Breast epithelium (tissue), 4 donors: ENCODE measurements at regions not wholly inside any gene's neighbourhood (a gene's known extent, or its start where the extent isn't known, plus 50 kb on each side); places are given as distances from the start of the nearest gene placed in this dataset.

Experiments used
- DNase-seq, 2 donors: peaks; one replicate each; pipeline ENCODE4 v3.0.0-alpha.2; 2019; ENCODE audit warnings: low spot score in 2 of 2
- H3K27ac ChIP-seq, 2 donors: fragments of 200-600 bp; sonication (generic) in 1 of 2; one replicate each; pipeline ENCODE4 v1.5.1; 2016 to 2019; ENCODE audit warnings: mild to moderate bottlenecking in 1 of 2
- H3K27me3 ChIP-seq, 2 donors: fragments of 200-600 bp; sonication (generic) in 1 of 2; one replicate each; pipeline versions ENCODE4 v1.5.1 to v1.6.0; 2017 to 2019; ENCODE audit warnings: control low read depth in 1 of 2, mild to moderate bottlenecking in 1 of 2
- H3K36me3 ChIP-seq: fragments of 200-600 bp; one replicate; pipeline ENCODE4 v1.5.1; 2019
- H3K4me1 ChIP-seq, 2 donors: fragments of 200-600 bp; sonication (generic); one replicate each; pipeline ENCODE4 v1.5.1; 2016 to 2019; ENCODE audit warnings: control low read depth in 1 of 2
- H3K4me3 ChIP-seq, 3 donors: fragments of 200-600 bp; sonication (generic); 1 replicate in 2 of 3; 2 replicates in 1 of 3; pipeline ENCODE4 v1.5.1; 2016 to 2019; ENCODE audit warnings: mild to moderate bottlenecking in 3 of 3, moderate library complexity in 2 of 3
- H3K9me3 ChIP-seq, 2 donors: fragments of 200-600 bp; sonication (generic) in 1 of 2; one replicate each; pipeline ENCODE4 v1.5.1; 2016 to 2019; ENCODE audit warnings: control low read depth in 1 of 2
- CTCF ChIP-seq, 3 donors: fragments of 450-650 bp; IDR thresholded peaks; one replicate each; pipeline ENCODE4 v1.5.1; 2016 to 2017; ENCODE audit warnings: antibody characterized with exemption in 3 of 3, mild to moderate bottlenecking in 3 of 3, moderate library complexity in 3 of 3
- POLR2A ChIP-seq: fragments of 450-650 bp; IDR thresholded peaks from one replicate; pipeline ENCODE4 v1.6.1; 2016; ENCODE audit warnings: antibody characterized with exemption, mild to moderate bottlenecking, moderate library complexity
- POLR2AphosphoS5 ChIP-seq, 3 donors: sonication (generic); formaldehyde crosslinking; IDR thresholded peaks; one replicate each; pipeline ENCODE4 v1.6.1; 2017; ENCODE audit warnings: antibody characterized with exemption in 3 of 3
- intact Hi-C: fragments of 100-400 bp; cut with DNase I; formaldehyde crosslinking; loops from one replicate; pipeline ENCODE4 v1.15.1; 2023; ENCODE audit warnings: low total_unique reads

DNA sequence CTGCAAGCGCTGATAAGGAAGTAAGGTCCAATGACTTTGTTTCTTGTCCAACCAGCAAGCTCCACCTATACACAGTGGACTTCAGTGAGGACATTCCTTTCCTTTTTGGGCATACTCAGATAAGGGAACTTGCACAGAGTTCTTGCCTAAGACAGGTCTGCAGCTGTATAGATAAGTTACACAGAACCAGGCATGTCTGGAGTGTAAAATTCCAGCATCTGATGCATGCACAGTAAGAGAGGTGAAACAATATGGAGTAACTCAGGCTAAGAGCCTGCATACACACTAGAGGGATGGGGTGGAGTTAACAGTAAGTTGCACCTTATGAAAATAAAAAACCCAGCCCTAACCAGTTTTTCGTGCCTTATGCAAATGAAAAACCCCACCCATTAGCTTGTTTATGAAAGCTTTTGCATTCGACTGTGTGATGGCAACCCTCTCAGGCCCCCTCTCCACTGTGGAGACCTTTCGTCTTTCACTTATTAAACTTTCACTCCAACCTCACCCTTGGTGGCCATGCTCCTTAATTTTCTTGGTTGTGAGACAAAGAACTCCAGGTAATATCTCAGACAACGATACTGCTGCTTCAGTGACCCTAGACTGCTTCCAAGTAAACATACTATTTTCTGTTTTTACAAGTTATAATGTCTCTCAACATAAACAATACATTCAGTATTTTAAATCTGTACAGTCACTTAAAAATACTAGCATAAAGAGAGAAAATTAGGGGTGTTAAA lies 2859.0 kb upstream of the PCDH20 start:
- H3K36me3 ChIP-seq, result peaks cover 4% of the 10 kb centered on the region
- no peaks in the 10 kb centered on the region for H3K27me3 ChIP-seq
- H3K4me1 ChIP-seq, result no peaks in the 10 kb centered on the region
- intact Hi-C loops, result no loop called here
- no peak for TF ChIP-seq CTCF (IDR thresholded peaks at IDR 0.05)
- TF ChIP-seq POLR2A, result no peak
- TF ChIP-seq POLR2AphosphoS5 (IDR thresholded peaks at IDR 0.05), result no peak
- no peak for DNase-seq
- H3K4me3 ChIP-seq, result no peak overlapping the region
- peaks cover 0 to 14% of the 10 kb centered on the region in 2 donors for H3K9me3 ChIP-seq
- no peak overlapping the region for H3K27ac ChIP-seq

DNA sequence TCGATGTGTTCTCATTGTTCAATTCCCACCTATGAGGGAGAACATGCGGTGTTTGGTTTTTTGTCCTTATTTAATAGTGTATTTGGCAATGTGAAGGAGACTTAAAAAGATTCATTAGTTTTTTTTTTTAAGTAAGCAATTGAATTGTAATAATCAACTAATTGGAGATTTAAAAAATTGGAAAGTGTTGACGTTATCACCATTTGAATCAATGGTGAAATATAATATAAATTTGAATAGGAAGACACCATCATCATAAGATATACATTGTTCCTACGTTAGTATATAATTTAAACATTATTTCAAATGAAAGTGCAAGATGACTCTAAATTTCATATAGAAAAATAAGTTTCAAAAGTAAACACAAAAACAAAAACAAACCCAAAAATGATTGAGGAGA lies 2858.1 kb upstream of the PCDH20 start:
- intact Hi-C loops, result no loop called here
- no peaks in the 10 kb centered on the region for H3K27me3 ChIP-seq
- no peaks in the 10 kb centered on the region for H3K36me3 ChIP-seq
- DNase-seq, result no peak
- H3K4me3 ChIP-seq, result no peak overlapping the region
- peaks cover 0 to 14% of the 10 kb centered on the region in 2 donors for H3K9me3 ChIP-seq
- H3K4me1 ChIP-seq, result no peaks in the 10 kb centered on the region
- TF ChIP-seq CTCF (IDR thresholded peaks at IDR 0.05), result no peak
- TF ChIP-seq POLR2A, result no peak
- TF ChIP-seq POLR2AphosphoS5 (IDR thresholded peaks at IDR 0.05), result no peak
- H3K27ac ChIP-seq, result no peak overlapping the region

DNA sequence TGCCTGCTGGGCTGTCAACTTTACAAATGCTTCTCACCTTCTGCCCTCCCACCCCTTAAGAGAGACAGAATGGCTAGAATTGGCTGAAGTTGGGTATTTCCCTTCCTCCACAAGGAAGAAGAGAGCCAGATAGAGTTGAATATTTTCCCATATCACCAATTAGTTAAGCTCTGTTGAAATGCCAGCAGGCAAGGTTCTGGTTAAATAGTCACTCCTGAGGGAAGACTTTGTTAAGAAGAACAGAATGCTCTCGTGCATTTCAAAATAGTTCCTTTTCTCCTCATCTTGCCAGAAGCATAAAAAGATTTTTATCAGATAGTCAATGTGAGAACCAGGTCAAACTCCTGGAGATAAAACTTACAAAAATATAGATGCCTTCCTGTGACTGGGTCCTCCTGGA lies 2857.0 kb upstream of the PCDH20 start:
- Histone ChIP-seq H3K9me3 (peaks cover 0 to 14% of the 10 kb centered on the region in 2 donors), H3K27me3 (no peaks in the 10 kb centered on the region), H3K4me1 (no peaks in the 10 kb centered on the region), H3K4me3 (no peak overlapping the region), H3K36me3 (no peaks in the 10 kb centered on the region), H3K27ac (no peak overlapping the region)
- DNase-seq, result no peak
- TF ChIP-seq POLR2A, result no peak
- TF ChIP-seq CTCF (IDR thresholded peaks at IDR 0.05), result no peak
- no peak for TF ChIP-seq POLR2AphosphoS5 (IDR thresholded peaks at IDR 0.05)
- intact Hi-C loops, result no loop called here

DNA sequence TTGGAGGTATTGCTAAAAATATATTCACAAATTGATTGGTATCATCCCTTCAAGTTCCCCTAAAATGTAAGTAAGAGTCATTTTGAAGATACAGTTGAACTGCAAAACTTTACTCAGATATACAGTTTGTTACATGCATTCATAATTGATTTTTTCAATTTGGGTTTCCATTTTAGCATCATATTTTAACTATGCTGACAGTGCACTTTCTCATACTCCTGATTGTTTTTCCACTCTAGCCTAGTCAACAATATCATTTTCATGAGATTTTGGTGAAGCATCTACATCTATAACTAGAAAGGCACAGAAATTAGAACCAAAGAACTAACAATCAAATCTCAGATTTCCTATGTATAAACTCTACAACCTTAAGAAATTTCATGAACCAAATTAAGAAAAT lies 2850.4 kb upstream of the PCDH20 start:
- no peaks in the 10 kb centered on the region for H3K9me3 ChIP-seq
- no peak overlapping the region for H3K4me3 ChIP-seq
- no peak for DNase-seq
- H3K27ac ChIP-seq, result no peak overlapping the region
- no peaks in the 10 kb centered on the region for H3K36me3 ChIP-seq
- intact Hi-C loops, result no loop called here
- H3K27me3 ChIP-seq, result no peaks in the 10 kb centered on the region
- H3K4me1 ChIP-seq, result no peaks in the 10 kb centered on the region
- TF ChIP-seq POLR2AphosphoS5 (IDR thresholded peaks at IDR 0.05), result no peak
- no peak for TF ChIP-seq POLR2A
- TF ChIP-seq CTCF (IDR thresholded peaks at IDR 0.05), result no peak

GRCh38 chr13:64263285-64263684 lies 2847.6 kb upstream of the PCDH20 start:
- Histone ChIP-seq H3K27me3 (no peaks in the 10 kb centered on the region), H3K4me1 (no peaks in the 10 kb centered on the region), H3K36me3 (no peaks in the 10 kb centered on the region), H3K4me3 (no peak overlapping the region), H3K9me3 (no peaks in the 10 kb centered on the region), H3K27ac (no peak overlapping the region)
- no peak for DNase-seq
- TF ChIP-seq CTCF (IDR thresholded peaks at IDR 0.05), result no peak
- TF ChIP-seq POLR2A, result no peak
- TF ChIP-seq POLR2AphosphoS5 (IDR thresholded peaks at IDR 0.05), result no peak
- intact Hi-C loops, result no loop called here
